NCI-H510A treated with DMSO at 0.1 percent for 48 hours (cell line): ENCODE measurements at regions not wholly inside any gene's neighbourhood (a gene's known extent, or its start where the extent isn't known, plus 50 kb on each side); places are given as distances from the start of the nearest gene placed in this dataset.

Experiments used
- DNase-seq: peaks from one replicate; lab custom pipeline; 2025; lab: John Stamatoyannopoulos, UW

DNA sequence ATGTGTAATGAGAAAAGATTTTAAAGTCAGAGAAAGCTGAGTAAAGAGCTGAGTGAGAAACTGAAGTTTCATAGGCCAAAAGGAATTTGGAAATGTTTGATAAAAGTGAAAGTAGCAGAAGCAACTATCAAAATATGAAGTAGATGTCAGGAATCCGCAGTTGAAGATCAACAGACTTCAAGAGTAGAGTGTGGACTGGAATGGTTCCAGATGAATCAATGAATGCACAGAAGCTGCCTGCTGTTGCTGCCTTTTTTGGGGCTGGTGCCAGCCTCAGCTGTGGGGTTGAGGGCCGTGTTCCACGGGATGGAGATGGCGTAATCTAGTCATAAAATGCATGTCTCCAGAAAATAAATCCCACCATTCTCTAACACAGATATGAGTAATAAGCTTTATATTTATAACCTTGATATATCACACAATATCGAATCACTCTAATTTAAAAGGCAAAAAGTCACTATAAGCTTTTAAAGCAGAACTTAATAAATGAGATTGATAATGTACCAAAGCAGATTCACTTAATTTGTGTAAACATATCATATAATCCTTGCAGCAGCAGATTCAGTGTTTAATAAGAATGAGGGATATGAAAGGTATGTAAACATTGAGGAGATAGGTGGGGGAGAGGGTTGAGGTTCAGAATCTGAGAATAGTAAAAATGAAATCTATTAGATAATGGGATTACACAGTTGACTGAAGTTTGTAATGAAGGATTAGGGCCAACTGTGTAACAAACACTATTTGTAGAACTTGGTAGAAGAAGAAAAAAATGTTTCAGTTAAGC, 652.3 kb upstream of the FTMT start:
- DNase-seq = no peak

DNA sequence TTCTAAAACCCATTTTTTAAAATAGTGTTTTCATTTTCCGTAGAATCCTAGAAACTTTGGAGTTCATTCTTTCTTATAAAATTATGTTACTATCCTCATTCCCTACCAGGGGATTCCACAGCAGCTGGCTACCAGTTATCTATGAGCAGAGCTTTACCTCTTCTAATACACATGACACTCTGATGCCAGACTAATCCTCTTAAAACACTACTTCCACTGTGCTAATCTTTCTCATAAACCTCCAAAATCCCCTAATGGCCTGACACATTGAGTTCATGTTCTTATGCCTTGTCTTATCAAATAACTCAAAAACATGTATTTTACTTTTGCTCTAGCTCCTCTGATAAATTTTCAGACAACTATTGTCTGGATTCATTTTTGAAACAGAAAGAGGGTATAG, 633.6 kb upstream of the FTMT start:
- DNase-seq = no peak

DNA sequence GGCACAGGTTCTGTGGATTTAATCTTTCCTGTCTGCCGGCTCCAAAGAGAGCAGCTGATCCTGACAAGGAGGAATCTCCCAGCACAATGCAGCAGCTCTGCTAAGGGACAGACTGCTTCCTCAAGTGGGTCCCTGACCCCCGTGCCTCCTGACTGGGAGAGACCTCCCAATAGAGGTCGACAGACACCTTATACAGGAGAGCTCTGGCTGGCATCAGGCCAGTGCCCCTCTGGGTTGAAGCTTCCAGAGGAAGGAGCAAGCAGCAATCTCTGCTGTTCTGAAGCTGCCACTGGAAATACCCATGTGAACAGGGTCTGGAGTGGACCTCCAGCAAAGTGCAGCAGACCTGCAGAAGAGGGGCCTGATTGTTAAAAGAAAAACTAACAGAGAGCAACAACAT, 630.2 kb upstream of the FTMT start:
- no peak for DNase-seq

DNA sequence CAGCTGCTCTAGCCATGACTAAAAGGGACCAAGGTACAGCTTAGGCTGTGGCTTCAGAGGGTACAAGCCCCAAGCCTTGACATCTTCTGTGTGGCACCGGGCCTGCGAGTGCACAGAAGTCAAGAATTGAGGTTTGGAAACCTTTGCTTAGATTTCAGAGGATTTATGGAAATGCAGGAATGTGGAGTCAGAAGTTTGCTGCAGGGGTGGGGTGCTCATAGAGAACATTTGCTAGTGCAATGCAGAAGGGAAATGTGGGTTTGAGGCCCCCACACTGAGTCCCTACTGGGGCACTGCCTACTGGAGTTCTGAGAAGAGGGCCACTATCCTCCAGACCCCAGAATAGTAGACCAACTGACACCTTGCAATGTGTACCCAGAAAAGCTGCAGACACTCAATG, 624.9 kb upstream of the FTMT start:
- DNase-seq = no peak

DNA sequence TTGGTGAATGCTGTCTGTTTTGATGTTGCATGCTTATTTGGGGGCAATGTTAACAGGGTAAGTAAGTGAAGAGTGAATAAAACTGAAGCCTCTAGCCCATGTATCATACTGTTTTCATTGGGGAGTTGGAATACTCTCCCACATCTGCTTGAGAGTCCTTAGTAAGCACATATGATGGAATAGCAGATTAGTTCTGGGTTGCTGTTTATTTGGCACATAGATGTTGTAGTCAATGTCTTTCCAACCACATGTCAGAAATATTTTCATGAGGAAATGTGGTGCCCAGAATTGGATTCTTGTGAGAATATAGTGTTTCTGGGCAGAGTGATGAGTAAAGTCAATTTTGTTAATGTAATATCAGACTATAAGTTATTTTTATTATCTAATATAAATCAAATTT, 611.7 kb upstream of the FTMT start:
- no peak for DNase-seq

DNA sequence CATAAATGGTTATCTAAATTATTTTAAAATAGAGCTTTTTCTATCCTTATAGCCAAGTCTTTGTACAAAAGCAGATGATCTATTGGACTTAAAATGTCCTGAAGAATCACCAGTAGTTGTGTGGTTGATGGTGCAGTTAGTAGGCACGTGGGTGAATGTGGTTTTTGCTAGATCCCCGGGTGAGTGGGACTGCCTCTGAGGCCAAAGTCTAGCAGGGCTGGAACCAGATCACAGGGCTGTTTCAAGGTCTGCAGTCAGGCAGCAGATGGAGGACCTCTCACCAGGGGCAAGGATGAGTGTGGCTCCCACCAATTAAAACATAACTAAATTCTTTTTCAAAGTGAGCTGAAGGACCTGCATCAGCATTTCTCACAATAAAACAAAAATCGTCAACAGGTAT, 604.7 kb upstream of the FTMT start:
- no peak for DNase-seq

DNA sequence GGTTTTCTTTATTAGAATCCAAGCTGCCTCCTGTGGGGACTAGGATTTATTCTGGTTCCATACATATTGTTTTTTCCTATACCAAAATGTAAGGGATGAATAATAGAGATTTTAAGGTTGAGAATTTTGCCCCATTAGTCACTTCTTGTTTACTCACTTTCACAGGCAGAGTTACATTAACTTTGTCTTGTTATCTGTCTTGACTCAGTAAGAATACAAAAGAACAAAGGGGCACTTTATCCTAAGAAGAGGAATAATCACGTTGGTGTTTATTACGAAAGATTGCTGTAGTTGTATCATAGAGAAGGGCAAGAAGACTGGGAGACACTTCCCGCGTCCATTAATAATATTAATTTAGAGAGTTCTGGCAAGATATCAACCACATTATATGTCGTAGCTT, 599.7 kb upstream of the FTMT start:
- DNase-seq = no peak

DNA sequence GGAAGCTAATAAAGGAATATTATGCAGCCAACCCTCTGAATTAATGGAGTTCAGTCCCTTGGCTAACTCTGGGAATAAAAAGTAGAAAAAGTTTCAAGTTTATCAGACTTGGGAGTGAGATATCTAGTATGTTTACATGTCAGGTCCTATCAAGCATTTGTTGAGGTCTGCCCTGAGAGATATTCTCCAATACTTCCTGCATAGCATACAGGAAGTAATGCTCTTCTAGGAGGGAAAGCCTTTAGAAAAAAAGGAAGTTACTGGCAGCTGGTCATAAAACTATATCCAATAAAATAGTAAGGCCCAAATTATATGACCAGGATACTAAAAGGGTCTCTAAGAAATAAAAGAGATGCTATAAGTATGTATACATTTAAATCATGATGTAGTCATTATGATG, 594.1 kb upstream of the FTMT start:
- DNase-seq = no peak

DNA sequence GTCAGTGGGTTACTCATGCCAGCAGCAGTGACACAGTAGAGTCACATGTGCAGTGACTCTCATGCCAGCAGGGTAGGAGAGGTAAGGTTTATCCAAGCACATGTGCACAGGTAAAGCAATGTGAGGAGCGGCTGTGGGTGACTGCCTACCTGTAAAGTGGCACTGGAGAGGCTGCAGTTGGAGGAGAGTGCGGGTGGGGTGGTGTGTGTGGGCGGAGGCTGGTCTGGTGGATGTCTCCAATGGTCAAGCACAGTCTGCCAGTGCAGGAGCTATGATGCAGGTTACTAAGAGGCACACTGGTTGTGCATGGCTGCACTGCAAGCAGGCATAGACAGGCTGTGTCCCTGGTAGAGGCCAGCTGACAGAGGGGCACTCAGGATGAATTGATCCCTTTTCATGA, 588.2 kb upstream of the FTMT start:
- DNase-seq = no peak

DNA sequence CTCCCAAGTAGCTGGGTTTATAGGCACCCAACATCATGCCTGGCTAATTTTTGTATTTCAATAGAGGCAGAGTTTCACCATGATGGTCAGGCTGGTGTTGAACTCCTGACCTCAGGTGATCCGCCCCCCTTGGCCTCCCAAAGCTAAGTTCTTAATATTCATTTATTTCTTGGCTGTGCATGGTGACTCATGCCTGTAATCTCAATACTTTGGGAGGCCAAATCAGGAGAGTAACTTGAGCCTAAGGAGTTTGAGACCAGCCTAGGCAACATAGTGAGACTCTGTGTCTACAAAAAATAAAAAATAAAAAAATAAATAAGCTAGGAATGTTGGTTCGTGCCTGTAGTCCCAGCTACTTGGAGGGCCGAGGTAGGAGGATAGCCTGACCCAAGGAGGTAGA, 587.1 kb upstream of the FTMT start:
- DNase-seq = no peak

DNA sequence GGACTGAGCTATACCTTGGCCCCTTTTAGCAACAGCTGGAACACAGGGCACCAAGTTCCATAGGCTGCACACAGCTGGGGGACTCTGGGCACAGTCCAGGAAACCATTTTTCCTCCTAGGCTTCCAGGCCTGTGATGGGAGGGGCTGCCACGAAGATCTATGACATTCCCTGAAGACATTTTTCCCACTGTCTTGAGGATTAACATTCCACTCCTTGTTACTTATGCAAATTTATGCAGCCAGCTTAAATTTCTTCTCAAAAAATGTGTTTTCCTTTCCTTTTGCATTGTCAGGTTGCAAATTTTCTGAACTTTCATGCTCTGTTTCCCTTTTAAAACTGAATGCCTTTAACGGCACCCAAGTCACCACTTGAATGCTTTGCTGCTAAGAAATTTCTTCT, 580.1 kb upstream of the FTMT start:
- DNase-seq = no peak

DNA sequence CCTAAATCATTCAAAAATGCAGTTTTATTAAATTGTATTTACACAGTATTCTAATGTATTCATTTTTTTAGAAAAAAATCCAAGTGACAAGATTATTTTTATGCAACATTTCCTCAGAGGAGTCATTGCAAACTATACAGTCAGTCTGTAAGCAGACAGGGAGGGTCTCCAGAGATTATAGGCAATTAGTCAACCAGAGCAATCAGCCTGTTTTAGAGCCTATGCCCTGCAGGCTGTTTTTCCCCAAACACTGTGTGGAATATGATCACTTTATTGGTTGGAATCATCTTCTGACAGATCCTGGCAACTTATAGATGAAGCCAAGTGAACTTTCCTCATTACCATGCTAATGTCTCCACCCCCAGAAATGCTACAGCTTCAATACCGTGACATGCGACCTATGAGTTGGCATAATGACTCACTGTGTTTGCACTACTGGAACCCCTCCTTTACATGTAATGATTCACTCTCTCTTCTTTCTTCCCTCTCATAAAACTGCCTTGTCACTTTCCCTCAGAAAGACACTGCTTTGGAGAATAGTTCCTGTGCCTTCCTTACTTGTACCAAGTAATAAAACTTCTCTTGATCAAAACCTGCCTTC, 577.7 kb upstream of the FTMT start:
- DNase-seq = no peak

DNA sequence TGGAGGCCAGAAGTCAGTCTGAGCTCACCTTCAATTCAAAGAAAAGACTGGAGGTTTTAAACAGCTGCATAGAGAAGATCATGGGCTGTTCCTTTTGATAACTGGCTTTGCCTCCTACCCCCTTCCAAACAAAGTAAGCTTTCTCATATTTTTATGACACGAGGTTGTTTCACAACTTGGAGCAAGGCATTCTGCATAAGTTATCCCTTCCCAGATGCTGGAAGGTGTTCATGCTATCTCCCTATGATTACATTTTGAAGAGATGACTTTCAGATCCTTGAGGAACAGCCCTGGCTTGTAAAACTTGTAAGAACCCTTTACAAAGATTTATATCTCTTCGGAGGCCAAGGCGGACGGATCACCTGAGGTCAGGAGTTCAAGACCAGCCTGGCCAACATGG, 571.9 kb upstream of the FTMT start:
- no peak for DNase-seq

DNA sequence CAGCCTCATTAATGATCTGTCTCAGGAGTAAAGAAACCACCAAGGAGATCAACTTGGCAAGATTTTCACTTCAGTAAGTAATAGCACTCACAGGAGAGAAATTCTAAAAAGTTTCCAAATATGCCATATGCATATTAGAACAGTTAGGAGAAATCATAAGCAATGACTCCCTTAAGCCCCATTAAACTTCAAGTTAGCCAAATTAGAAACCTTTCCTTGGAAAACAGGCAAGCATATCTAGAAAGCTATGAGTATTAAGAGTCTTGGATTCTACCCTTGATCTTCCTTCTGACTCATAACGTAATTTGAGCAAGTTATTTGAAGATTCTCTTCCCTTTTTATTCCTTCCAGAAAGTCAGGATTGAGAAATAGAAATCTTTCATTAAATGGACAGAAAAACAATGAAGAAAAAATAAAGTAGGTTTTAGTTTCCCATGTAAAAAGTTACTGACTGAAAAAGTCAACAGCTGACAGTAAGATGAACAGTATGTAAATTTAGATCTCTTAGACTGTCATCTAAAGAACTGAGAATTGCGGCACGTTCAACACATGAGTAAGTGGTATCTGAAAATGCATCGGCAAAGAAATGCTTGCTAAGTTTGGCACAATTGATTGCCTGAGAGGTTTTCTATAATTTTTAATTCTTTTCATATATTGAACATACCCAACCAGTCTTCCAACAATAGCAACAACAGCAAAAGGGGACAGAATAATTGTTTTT, 565.7 kb upstream of the FTMT start:
- DNase-seq = no peak

DNA sequence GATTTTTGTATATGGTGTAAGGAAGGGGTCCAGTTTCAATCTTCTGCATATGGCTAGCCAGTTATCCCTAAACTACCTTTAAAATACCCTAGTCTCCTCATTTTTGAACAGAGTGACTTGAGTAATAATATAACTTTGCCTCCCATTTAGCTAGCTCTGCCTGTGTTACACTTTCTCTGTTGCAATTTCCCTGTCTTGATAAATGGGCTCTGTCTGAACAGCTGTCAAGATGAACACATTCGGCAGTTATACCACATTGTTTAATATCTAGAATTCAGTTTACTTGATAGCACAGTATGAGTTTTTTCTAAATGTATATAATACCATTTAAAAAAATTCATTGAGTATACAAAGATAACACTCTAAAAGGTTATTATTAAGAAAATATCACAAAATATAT, 562.9 kb upstream of the FTMT start:
- no peak for DNase-seq

DNA sequence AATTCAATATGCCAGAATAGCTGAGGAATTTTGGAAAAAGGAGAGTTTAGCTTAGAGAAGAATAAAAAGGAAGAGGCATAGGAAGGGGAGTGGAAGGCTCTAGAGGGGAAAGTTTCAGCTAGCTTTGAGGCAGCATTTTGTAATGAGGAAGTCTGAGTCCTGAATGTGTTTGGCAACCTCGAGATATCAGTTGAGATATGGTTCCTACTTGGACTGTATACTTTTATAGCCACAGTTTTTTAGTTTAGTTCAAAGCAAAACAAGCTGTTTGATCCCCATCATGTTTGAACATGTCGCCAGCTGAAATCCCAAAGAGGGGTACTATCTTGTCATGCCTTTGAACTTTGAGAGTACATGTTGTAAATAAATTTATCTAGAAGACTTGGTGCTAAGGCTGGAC, 559.0 kb upstream of the FTMT start:
- no peak for DNase-seq

DNA sequence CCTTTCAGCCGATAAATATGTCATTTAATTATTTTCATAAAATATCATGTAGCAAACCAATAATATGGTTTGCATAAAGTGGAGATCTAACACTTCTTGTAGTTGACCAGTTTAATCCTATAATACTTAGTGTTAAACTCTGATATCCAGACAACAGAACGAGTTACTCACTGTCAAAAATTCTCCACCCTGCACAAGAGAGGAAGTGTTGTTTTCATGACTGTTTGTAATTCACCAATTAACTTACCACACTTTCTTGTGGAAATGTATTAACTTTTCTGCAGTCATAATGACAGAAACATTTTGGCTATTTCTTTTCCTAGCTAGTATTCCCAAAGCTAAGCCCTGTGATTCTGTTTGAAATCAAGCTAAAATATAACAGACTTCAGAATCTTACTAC, 555.3 kb upstream of the FTMT start:
- DNase-seq = no peak

DNA sequence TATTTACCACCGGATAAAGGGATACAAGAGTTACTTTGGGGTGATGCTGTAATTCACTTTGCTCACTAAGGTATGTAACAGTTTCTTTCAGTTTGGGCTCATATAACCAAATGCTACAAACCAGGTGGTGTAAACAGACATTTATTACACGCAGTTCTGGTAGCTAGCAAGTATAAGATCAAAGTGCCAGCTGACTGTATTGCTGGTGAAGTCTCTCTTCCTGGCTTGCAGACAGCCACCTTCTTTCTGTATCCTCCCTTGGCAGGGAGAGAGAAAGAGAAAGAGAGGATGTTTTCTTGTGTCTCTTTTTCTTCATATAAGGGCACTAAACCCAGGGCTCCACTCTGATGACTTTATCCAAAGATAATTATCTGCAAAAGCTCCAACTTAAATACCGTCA, 552.5 kb upstream of the FTMT start:
- no peak for DNase-seq

DNA sequence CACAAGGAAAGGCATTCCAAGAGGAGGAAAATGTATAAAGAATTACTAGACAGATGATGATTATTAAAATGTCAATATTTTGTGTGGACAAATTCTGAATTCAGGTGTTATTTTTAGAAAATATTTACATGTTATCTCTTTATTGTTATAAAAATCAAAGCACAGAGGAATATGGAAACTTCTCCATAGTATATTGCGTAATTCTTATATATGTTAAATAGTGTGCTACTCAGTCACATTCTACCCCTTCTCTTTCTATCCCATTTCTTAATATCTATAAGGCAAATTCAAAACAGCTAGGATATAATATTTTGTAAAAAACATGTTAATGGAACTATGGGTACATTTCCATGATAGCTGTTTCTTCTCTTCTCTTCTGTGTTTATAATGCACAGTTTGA, 546.8 kb upstream of the FTMT start:
- DNase-seq = no peak

DNA sequence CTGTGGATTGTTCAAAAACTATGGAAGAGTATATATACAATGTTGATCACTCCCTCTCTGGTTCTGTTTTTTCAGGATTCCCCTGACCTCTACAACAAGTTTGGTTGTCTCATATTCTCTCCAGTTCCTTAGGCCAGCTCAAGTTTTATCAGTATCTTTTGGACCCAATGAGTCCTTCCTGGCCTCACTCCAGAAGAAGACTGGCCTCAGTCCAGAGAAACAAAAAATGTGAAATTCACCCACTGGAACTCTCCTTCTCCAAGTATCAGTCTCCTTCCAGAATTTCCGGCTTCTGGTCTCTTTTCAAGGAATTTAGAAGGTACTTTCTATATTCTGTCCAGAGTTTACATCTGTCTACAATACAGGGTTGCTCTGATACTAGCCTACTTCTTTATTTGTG, 537.8 kb upstream of the FTMT start:
- no peak for DNase-seq

DNA sequence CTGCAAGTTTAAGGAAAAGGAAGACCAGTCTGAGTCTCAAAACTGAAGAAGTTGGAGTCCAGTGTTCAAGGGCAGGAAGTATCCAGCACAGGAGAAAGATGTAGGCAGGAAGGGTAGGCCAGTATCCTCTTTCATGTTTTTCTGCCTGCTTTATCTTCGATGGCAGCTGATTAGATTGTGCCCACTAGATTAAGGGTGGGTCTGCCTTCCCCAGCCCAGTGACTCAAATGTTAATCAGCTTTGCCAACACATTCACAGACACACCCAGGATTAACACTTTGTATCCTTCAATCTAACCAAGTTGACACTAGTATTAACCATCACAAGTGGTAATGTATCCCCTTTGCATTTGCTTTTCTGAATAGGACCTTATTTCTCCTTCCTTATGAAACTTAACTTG, 535.9 kb upstream of the FTMT start:
- no peak for DNase-seq

DNA sequence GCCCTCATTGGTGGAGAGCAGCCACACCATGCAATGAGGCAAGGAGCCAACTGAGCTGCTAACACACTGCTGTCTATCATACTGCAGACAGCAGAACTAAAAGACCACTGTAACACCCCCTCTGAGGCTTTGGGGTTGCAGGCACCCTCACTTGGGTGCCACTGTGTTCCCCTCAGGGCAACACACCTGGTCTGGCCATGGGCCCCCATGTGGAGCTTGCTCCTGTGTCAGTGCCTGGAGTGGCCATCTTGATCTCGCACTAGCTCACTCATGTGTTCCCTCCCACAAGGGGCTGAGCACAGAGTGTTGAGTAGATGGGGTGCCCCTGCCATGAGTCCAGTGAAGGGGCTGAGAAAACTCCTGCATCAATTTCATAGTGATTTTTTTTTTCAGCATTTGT, 532.4 kb upstream of the FTMT start:
- DNase-seq = no peak

DNA sequence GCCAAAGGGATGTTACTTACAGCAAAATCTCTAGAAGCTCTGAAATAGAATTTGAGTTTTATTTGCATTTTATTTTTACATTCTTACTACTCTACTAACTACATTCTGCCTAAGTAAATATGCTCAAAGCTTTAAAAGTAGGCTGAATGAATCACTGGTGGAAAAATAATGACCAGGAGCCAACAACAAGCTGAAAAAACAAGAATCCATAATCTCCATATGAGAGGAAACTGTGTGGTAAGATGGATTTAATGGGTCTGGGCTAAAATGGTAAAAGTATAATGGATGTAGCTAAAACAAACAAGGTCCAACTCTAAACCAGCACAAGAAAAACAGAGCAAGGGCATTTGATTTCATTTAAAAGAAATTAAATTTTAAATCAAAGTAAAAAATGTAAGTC, 525.8 kb upstream of the FTMT start:
- DNase-seq = no peak
